ENCODE measurements at regions not wholly inside any gene's neighbourhood (a gene's known extent, or its start where the extent isn't known, plus 50 kb on each side); places are given as distances from the start of the nearest gene placed in this dataset.

DNA sequence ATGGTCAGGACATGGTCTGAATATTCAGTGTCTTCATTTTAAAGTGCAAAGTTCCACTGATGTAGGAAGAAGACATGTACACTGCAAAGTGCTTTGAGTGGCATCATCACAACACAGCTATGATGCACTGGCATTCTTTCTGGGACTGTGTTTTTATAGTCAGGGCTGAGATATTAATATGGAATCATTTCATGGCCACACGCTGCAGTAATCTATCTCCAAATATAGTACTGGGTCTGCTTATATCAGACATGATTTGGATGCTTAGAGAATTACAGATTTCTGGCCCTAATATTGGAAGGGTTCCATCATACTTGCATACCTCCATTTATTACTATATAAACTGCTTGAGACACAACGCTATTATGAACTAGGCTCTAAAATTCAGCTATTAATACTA, 1170.9 kb downstream of the NLGN4X start:
- no peak overlapping the region for H3K4ac ChIP-seq (ENCODE audit: low read depth, low read length)
- no peak overlapping the region for H4K8ac ChIP-seq (ENCODE audit: low read depth in 2 of 2, low read length in 2 of 2)
- intact Hi-C loops (cut with micrococcal nuclease), result no loop called here
- H2AK9ac ChIP-seq (replicated peaks; ENCODE audit: low read depth, low read length, poor library complexity), result no peak overlapping the region
- H3K4me3 ChIP-seq (ENCODE audit: insufficient read depth, low read depth, low read length), result no peak overlapping the region
- no peaks in the 10 kb centered on the region for H3K79me1 ChIP-seq (ENCODE audit: low read depth in 1 of 2, low read length in 2 of 2)
- no peak overlapping the region for H2AFZ ChIP-seq (replicated peaks; ENCODE audit: low read length, poor library complexity)
- no TSS peak for BruUV-seq (replicated peaks)
- WGBS, 2 experiments (ENCODE audit: extremely low coverage in 2 of 2, insufficient read length in 1 of 2), result no CpG with 5 or more reads among the region's 2 CpGs
- dilution Hi-C loops (cut with HindIII; ENCODE audit: low sequenced_read_pairs, unreplicated experiment), result no loop called here
- H3K9me1 ChIP-seq (ENCODE audit: insufficient read depth, low read length), result no peaks in the 10 kb centered on the region
- no peak overlapping the region for H4K91ac ChIP-seq (ENCODE audit: insufficient read depth, low read depth, low read length)
- no peak for TF ChIP-seq MAFK (IDR thresholded peaks at IDR 0.05; ENCODE audit: low read depth, low read length)
- TF ChIP-seq BHLHE40 (IDR thresholded peaks at IDR 0.05; ENCODE audit: low read depth, low read length), result no peak
- DNase-seq (no peak), ATAC-seq (ENCODE audit: low read depth) (no peak)
- POLR2A ChIA-PET (ENCODE audit: unreplicated experiment), result no interaction called here
- H3K9ac ChIP-seq (ENCODE audit: low read depth, low read length), result no peak overlapping the region
- H3K9me3 ChIP-seq (ENCODE audit: control insufficient read depth, insufficient read depth, low read length), result peaks cover 5% of the 10 kb centered on the region; the same call in 1 of the 2 replicates
- no peak overlapping the region for H2BK120ac ChIP-seq (ENCODE audit: low read depth, low read length)
- no peak overlapping the region for H4K5ac ChIP-seq (ENCODE audit: low read depth, low read length)
- no peaks in the 10 kb centered on the region for H3K36me3 ChIP-seq (ENCODE audit: control insufficient read depth, insufficient read depth, low read length)
- CTCF ChIA-PET, result no interaction called here
- H2AK5ac ChIP-seq (ENCODE audit: low read depth, low read length), result no peak overlapping the region
- no peak overlapping the region for H2BK15ac ChIP-seq (ENCODE audit: low read depth, low read length)
- H3K18ac ChIP-seq (ENCODE audit: low read depth, low read length), result no peak overlapping the region
- in situ Hi-C loops (cut with MboI; ENCODE audit: low sequenced_read_pairs), result no loop called here
- H3K56ac ChIP-seq (ENCODE audit: extremely low read depth, insufficient read depth, low read length), result no peak overlapping the region
- H2BK5ac ChIP-seq (ENCODE audit: low read depth, low read length, poor library complexity, severe bottlenecking), result no peak overlapping the region
- no peak overlapping the region for H3K14ac ChIP-seq (replicated peaks; ENCODE audit: low read depth, low read length)
- no peak overlapping the region for H3K4me2 ChIP-seq (ENCODE audit: low read depth, low read length)
- H3K23ac ChIP-seq (ENCODE audit: low read depth, low read length), result no peak overlapping the region
- no peaks in the 10 kb centered on the region for H4K20me1 ChIP-seq (ENCODE audit: insufficient read depth, low read length)
- H3K4me1 ChIP-seq (ENCODE audit: control insufficient read depth, insufficient read depth, low read length), result no peaks in the 10 kb centered on the region
- no peak overlapping the region for H2BK20ac ChIP-seq (ENCODE audit: low read depth, low read length)
- H3K27ac ChIP-seq (ENCODE audit: insufficient read depth, low read length), result no peak overlapping the region
- H3K27me3 ChIP-seq (ENCODE audit: control insufficient read depth, insufficient read depth, low read length), result no peaks in the 10 kb centered on the region

All from IMR-90 (cell line).